ENCODE measurements at regions not wholly inside any gene's neighbourhood (a gene's known extent, or its start where the extent isn't known, plus 50 kb on each side); places are given as distances from the start of the nearest gene placed in this dataset.

DNA sequence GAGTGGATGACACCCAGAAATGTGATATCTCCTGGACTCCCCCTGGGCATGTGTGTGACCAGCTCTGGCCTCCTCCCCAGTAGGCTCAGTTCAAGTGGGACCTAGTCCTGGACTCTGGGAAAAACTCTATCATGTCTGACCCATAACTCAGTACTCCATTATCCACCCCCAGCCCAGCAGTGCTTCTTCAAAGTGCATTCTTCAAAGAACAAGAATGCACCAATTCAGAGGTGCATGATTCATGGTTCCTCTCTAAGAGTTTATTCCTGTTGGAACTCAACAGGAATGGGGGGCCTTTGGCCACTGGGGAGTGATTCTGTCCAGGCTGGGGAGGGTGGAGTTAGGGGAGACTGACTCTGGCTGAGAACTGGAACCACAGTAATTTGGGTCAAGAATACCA is 173.6 kb upstream of the CXCL12 start:
- Histone ChIP-seq H3K27me3 (ENCODE audit: control insufficient read depth in 2 of 2, insufficient read depth in 2 of 2, low read length in 2 of 2) (peaks cover 2 to 17% of the 10 kb centered on the region in 2 experiments; a peak in 2 of 5 replicates), H4K20me1 (replicated peaks; ENCODE audit: control insufficient read depth, insufficient read depth, low read length) (peaks cover 4% of the 10 kb centered on the region; the same call in 1 of the 2 replicates), H3K4me3 (no peak overlapping the region), H3K27ac (ENCODE audit: extremely low read depth, low read depth, low read length) (no peak overlapping the region), H3K79me2 (ENCODE audit: control insufficient read depth, insufficient read depth, low read length) (no peaks in the 10 kb centered on the region), H3K4me1 (replicated peaks in 1 of 2; ENCODE audit: control insufficient read depth in 2 of 2, insufficient read depth in 2 of 2, low read length in 2 of 2) (no peaks in the 10 kb centered on the region), H3K9me3 (replicated peaks; ENCODE audit: control insufficient read depth, insufficient read depth, low read depth, low read length) (no peaks in the 10 kb centered on the region), H2AFZ (ENCODE audit: low read depth, low read length) (no peak overlapping the region), H3K4me2 (ENCODE audit: insufficient read depth, low read length) (no peak overlapping the region), H3K36me3 (ENCODE audit: control insufficient read depth, insufficient read depth, low read length) (no peaks in the 10 kb centered on the region), H3K9me1 (ENCODE audit: control insufficient read depth, insufficient read depth, low read length) (no peaks in the 10 kb centered on the region), H3K9ac (ENCODE audit: insufficient read depth in 1 of 2, low read depth in 2 of 2, low read length in 2 of 2) (no peak overlapping the region)
- intact Hi-C loops (cut with micrococcal nuclease) (no loop called here), in situ Hi-C loops (cut with MboI) (no loop called here)
- DNase-seq (ENCODE audit: extremely low read depth in 1 of 4, low spot score in 3 of 4) (no peak), FAIRE-seq (no peak), ATAC-seq (no peak)
- no TSS peak for BruUV-seq (replicated peaks)
- ChIA-PET CTCF (ENCODE audit: low intra/inter-chr PET ratio) (no interaction called here), POLR2A (no interaction called here)
- TF ChIP-seq IRF2 (CRISPR knock-in tag; IDR thresholded peaks at IDR 0.05) (no peak), ZZZ3 (IDR thresholded peaks at IDR 0.05) (no peak), KDM1A (IDR thresholded peaks at IDR 0.05) (no peak), FUS (optimal IDR thresholded peaks at IDR 0.05; ENCODE audit: low read depth, low read length) (no peak), RBBP5 (IDR thresholded peaks at IDR 0.05; ENCODE audit: borderline replicate concordance, insufficient read depth, low read length, poor library complexity, severe bottlenecking) (no peak), HNRNPUL1 (IDR thresholded peaks at IDR 0.05; ENCODE audit: low read length) (no peak), NR2F6 (CRISPR knock-in tag; IDR thresholded peaks at IDR 0.05) (no peak)
- TF ChIP-seq, protein P1, sequence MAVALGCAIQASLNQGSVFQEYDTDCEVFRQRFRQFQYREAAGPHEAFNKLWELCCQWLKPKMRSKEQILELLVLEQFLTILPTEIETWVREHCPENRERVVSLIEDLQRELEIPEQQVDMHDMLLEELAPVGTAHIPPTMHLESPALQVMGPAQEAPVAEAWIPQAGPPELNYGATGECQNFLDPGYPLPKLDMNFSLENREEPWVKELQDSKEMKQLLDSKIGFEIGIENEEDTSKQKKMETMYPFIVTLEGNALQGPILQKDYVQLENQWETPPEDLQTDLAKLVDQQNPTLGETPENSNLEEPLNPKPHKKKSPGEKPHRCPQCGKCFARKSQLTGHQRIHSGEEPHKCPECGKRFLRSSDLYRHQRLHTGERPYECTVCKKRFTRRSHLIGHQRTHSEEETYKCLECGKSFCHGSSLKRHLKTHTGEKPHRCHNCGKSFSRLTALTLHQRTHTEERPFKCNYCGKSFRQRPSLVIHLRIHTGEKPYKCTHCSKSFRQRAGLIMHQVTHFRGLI (CRISPR knock-in tag; IDR thresholded peaks at IDR 0.05), result no peak

All from K562 (cell line).